ENCODE measurements at regions not wholly inside any gene's neighbourhood (a gene's known extent, or its start where the extent isn't known, plus 50 kb on each side); places are given as distances from the start of the nearest gene placed in this dataset.

- TF ChIP-seq CTCF (IDR thresholded peaks at IDR 0.05 in 8 of 11, conservative IDR thresholded peaks at IDR 0.05 in 3 of 11) (no peak), POLR2AphosphoS5 (IDR thresholded peaks at IDR 0.05) (no peak), POLR2A (IDR thresholded peaks at IDR 0.05) (no peak)
Observed at GRCh38 chr4:80136270-80136669, 61.0 kb upstream of the PRDM8 start.
